H1 (cell line): ENCODE measurements at regions not wholly inside any gene's neighbourhood (a gene's known extent, or its start where the extent isn't known, plus 50 kb on each side); places are given as distances from the start of the nearest gene placed in this dataset.

Source experiments
- CTCF ChIA-PET: fragments of 300-600 bp; sonication (Branson Sonifier 250); formaldehyde crosslinking; loops from one replicate; lab custom pipeline; 2021; ENCODE audit not compliant: partially characterized antibody; lab: Charles Lee
- POLR2A ChIA-PET: fragments of 300-600 bp; sonication (Branson Sonifier 250); formaldehyde crosslinking; loops from one replicate; lab custom pipeline; 2021; ENCODE audit warnings: inconsistent platforms; ENCODE audit not compliant: partially characterized antibody; lab: Charles Lee
- DNase-seq, 2 experiments: peaks; one replicate each; pipeline versions ENCODE4 v3.0.0 to v3.0.0-alpha.2; 2010 to 2022; ENCODE audit warnings: low spot score in 2 of 2, low read depth in 1 of 2, mixed read lengths in 1 of 2
- FAIRE-seq: peaks from 2 replicates; lab custom pipeline; 2011; peaks lifted over from hg19 to GRCh38; lab: Jason Lieb, UNC
- H2AFZ ChIP-seq: 2 replicates; pipeline ENCODE4 v1.8.1; 2012; ENCODE audit warnings: low read length, inconsistent platforms
- H2AK5ac ChIP-seq: 2 replicates; pipeline ENCODE4 v1.6.1; 2013; ENCODE audit warnings: low read depth, low read length
- H2BK120ac ChIP-seq: replicated peaks from 2 replicates; pipeline ENCODE3; 2013; ENCODE audit warnings: low read depth, low read length, inconsistent platforms
- H2BK12ac ChIP-seq: 2 replicates; pipeline ENCODE4 v1.6.1; 2013; ENCODE audit warnings: low read depth, low read length
- H2BK15ac ChIP-seq: 2 replicates; pipeline ENCODE4 v1.6.1; 2013; ENCODE audit warnings: low read length
- H2BK20ac ChIP-seq: 2 replicates; pipeline ENCODE4 v1.6.1; 2013; ENCODE audit warnings: low read length
- H2BK5ac ChIP-seq: 2 replicates; pipeline ENCODE4 v1.6.1; 2013; ENCODE audit warnings: low read depth, low read length
- H3K14ac ChIP-seq: 2 replicates; pipeline ENCODE4 v1.6.1; 2013; ENCODE audit warnings: inconsistent platforms; ENCODE audit not compliant: insufficient read length
- H3K18ac ChIP-seq: 2 replicates; pipeline ENCODE4 v1.6.1; 2013; ENCODE audit warnings: low read length; ENCODE audit errors: extremely low read depth
- H3K23ac ChIP-seq: 2 replicates; pipeline ENCODE4 v1.6.1; 2013; ENCODE audit warnings: inconsistent platforms; ENCODE audit not compliant: insufficient read length
- H3K23me2 ChIP-seq: 2 replicates; pipeline ENCODE4 v1.6.1; 2013; ENCODE audit warnings: low read depth, low read length
- H3K27ac ChIP-seq: 2 replicates; pipeline ENCODE4 v1.6.1; 2011; ENCODE audit warnings: low read depth, low read length, inconsistent platforms
- H3K27me3 ChIP-seq, 4 experiments: replicated peaks in 1 of 4; 1 replicate in 1 of 4; 2 replicates in 3 of 4; pipeline versions ENCODE4 v1.6.1 to v1.8.1; 2011 to 2013; ENCODE audit warnings: low read length in 3 of 4, mild to moderate bottlenecking in 3 of 4, inconsistent platforms in 2 of 4, mixed read lengths in 2 of 4, moderate library complexity in 1 of 4; ENCODE audit not compliant: control insufficient read depth in 3 of 4, insufficient read depth in 3 of 4; ENCODE audit errors: extremely low read depth in 1 of 4
- H3K36me3 ChIP-seq, 4 experiments: 2 replicates each; pipeline versions ENCODE4 v1.6.1 to v1.8.1; 2011 to 2013; ENCODE audit warnings: mild to moderate bottlenecking in 4 of 4, low read length in 3 of 4, moderate library complexity in 2 of 4, control low read depth in 1 of 4, inconsistent platforms in 1 of 4; ENCODE audit not compliant: insufficient read depth in 4 of 4, control insufficient read depth in 2 of 4
- H3K4ac ChIP-seq: replicated peaks from 2 replicates; pipeline ENCODE3; 2013; ENCODE audit warnings: low read length, low read depth, mixed read lengths, inconsistent platforms; ENCODE audit not compliant: insufficient read length
- H3K4me1 ChIP-seq, 4 experiments: replicated peaks in 1 of 4; 1 replicate in 1 of 4; 2 replicates in 3 of 4; pipeline versions ENCODE4 v1.6.1 to v1.8.1; 2011 to 2013; ENCODE audit warnings: low read length in 3 of 4, inconsistent platforms in 2 of 4, mixed read lengths in 1 of 4; ENCODE audit not compliant: insufficient read depth in 4 of 4, control insufficient read depth in 3 of 4
- H3K4me2 ChIP-seq, 2 experiments: 2 replicates each; pipeline versions ENCODE4 v1.6.1 to v1.8.1; 2011 to 2013; ENCODE audit warnings: low read depth in 2 of 2, low read length in 2 of 2, control low read depth in 1 of 2, inconsistent platforms in 1 of 2, mild to moderate bottlenecking in 1 of 2; ENCODE audit not compliant: insufficient read depth in 1 of 2
- H3K4me3 ChIP-seq, 4 experiments: fragments of 200-600, 300-600 bp in 1 of 4; sonication (generic), shearing (Covaris generic), sonication (Bioruptor Twin) in 1 of 4; 2 replicates each; pipeline versions ENCODE4 v1.5.1 to v1.8.1; 2011 to 2016; ENCODE audit warnings: low read length in 4 of 4, low read depth in 3 of 4, control low read depth in 2 of 4, inconsistent platforms in 2 of 4, mild to moderate bottlenecking in 2 of 4, mixed read lengths in 1 of 4, moderate library complexity in 1 of 4; ENCODE audit not compliant: insufficient read depth in 2 of 4; ENCODE audit errors: extremely low read depth in 1 of 4
- H3K56ac ChIP-seq: replicated peaks from 2 replicates; pipeline ENCODE3; 2013; ENCODE audit warnings: low read depth, mild to moderate bottlenecking, mixed read lengths, low read length, inconsistent platforms; ENCODE audit not compliant: insufficient read length
- H3K79me1 ChIP-seq: 2 replicates; pipeline ENCODE4 v1.6.1; 2013; ENCODE audit warnings: low read depth, low read length, control low read depth
- H3K79me2 ChIP-seq, 2 experiments: 2 replicates each; pipeline versions ENCODE4 v1.6.1 to v1.8.1; 2012 to 2013; ENCODE audit warnings: low read length in 2 of 2, mild to moderate bottlenecking in 2 of 2, inconsistent platforms in 1 of 2; ENCODE audit not compliant: insufficient read depth in 2 of 2, control insufficient read depth in 1 of 2
- H3K9ac ChIP-seq, 4 experiments: replicated peaks in 1 of 4; 1 replicate in 1 of 4; 2 replicates in 3 of 4; pipeline versions ENCODE4 v1.6.1 to v1.8.1; 2011 to 2013; ENCODE audit warnings: low read depth in 3 of 4, low read length in 3 of 4, control low read depth in 2 of 4, mild to moderate bottlenecking in 2 of 4, moderate library complexity in 2 of 4, inconsistent platforms in 1 of 4; ENCODE audit errors: extremely low read depth in 1 of 4
- H3K9me3 ChIP-seq, 2 experiments: 2 replicates each; pipeline versions ENCODE4 v1.6.1 to v1.8.1; 2012 to 2013; ENCODE audit warnings: mild to moderate bottlenecking in 2 of 2, moderate library complexity in 2 of 2, control low read depth in 1 of 2, inconsistent platforms in 1 of 2, low read depth in 1 of 2, low read length in 1 of 2, mixed read lengths in 1 of 2; ENCODE audit not compliant: insufficient read depth in 2 of 2
- H4K20me1 ChIP-seq, 2 experiments: replicated peaks in 1 of 2; 2 replicates each; pipeline versions ENCODE3 to v1.8.1; 2011 to 2013; ENCODE audit warnings: inconsistent platforms in 2 of 2, low read length in 2 of 2, mild to moderate bottlenecking in 1 of 2; ENCODE audit not compliant: insufficient read depth in 2 of 2, control insufficient read depth in 1 of 2
- H4K5ac ChIP-seq: 2 replicates; pipeline ENCODE4 v1.6.1; 2013; ENCODE audit warnings: low read length, low read depth, mixed read lengths, inconsistent platforms; ENCODE audit not compliant: insufficient read length
- H4K8ac ChIP-seq: 2 replicates; pipeline ENCODE4 v1.8.0; 2013; ENCODE audit warnings: mild to moderate bottlenecking, moderate library complexity, low read length, inconsistent platforms; ENCODE audit not compliant: insufficient read depth; ENCODE audit errors: extremely low read depth
- H4K91ac ChIP-seq: replicated peaks from 2 replicates; pipeline ENCODE3; 2013; ENCODE audit warnings: low read length, mixed read lengths, inconsistent platforms; ENCODE audit not compliant: insufficient read length
- CBX5 ChIP-seq: fragments of 300-800, 300-1000 bp; sonication (generic); IDR thresholded peaks from 2 replicates; pipeline ENCODE4 v1.7.1; 2016; ENCODE audit warnings: antibody characterized with exemption, low read length, low read depth
- CREB1 ChIP-seq: IDR thresholded peaks from 2 replicates; pipeline ENCODE4 v1.6.1; 2012; ENCODE audit warnings: inconsistent platforms
- EP300 ChIP-seq, 2 experiments: IDR thresholded peaks; 1 replicate in 1 of 2; 2 replicates in 1 of 2; pipeline ENCODE4 v1.6.1; 2011 to 2012; ENCODE audit warnings: low read depth in 2 of 2, low read length in 2 of 2, mild to moderate bottlenecking in 2 of 2, borderline replicate concordance in 1 of 2, inconsistent platforms in 1 of 2, moderate library complexity in 1 of 2
- FOSL1 ChIP-seq: IDR thresholded peaks from 2 replicates; pipeline ENCODE4 v1.6.1; 2011; ENCODE audit warnings: mild to moderate bottlenecking, low read depth, low read length, moderate library complexity; ENCODE audit not compliant: insufficient read depth
- GABPA ChIP-seq: IDR thresholded peaks from 2 replicates; pipeline ENCODE4 v1.6.1; 2011; ENCODE audit warnings: mild to moderate bottlenecking, low read length, moderate library complexity, borderline replicate concordance; ENCODE audit not compliant: insufficient read depth
- HDAC2 ChIP-seq, 2 experiments: fragments of 300-600 bp in 1 of 2; sonication (generic) in 1 of 2; IDR thresholded peaks; 2 replicates each; pipeline ENCODE4 v1.6.1; 2011 to 2012; ENCODE audit warnings: low read depth in 2 of 2, low read length in 2 of 2, mild to moderate bottlenecking in 2 of 2, moderate library complexity in 2 of 2, borderline replicate concordance in 1 of 2, inconsistent platforms in 1 of 2
- MAFK ChIP-seq: IDR thresholded peaks from 2 replicates; pipeline ENCODE4 v1.6.1; 2012; ENCODE audit warnings: low read depth, mild to moderate bottlenecking, improper control_type of control experiment, low read length
- RFX5 ChIP-seq: IDR thresholded peaks from 2 replicates; pipeline ENCODE4 v1.6.1; 2011; ENCODE audit warnings: low read depth, low read length, improper control_type of control experiment, borderline replicate concordance
- TEAD4 ChIP-seq: IDR thresholded peaks from 2 replicates; pipeline ENCODE4 v1.6.1; 2012; ENCODE audit warnings: low read depth, low read length, inconsistent platforms, mixed read lengths
- YY1 ChIP-seq: IDR thresholded peaks from 2 replicates; pipeline ENCODE4 v1.6.1; 2011; ENCODE audit warnings: low read depth, mild to moderate bottlenecking, low read length
- ZNF274 ChIP-seq: IDR thresholded peaks from 2 replicates; pipeline ENCODE4 v1.7.0; 2012; ENCODE audit warnings: low read length, borderline replicate concordance; ENCODE audit errors: extremely low read depth
- WGBS, 2 experiments: shearing (Covaris generic) in 1 of 2; methylation state at CpG; one replicate each; pipeline versions ENCODE4 v1.1.6 to v1.1.7; 2013 to 2015; ENCODE audit warnings: low lambda C conversion rate in 2 of 2, mixed read lengths in 2 of 2, inconsistent platforms in 1 of 2, low coverage in 1 of 2, missing lambda C conversion rate in 1 of 2; ENCODE audit not compliant: insufficient replicate concordance in 2 of 2, insufficient coverage in 1 of 2, insufficient read length in 1 of 2; ENCODE audit errors: extremely low coverage in 1 of 2, missing lambda C conversion rate in 1 of 2; 5-methylcytosine and 5-hydroxymethylcytosine counted together
- TF ChIP-seq, protein P1 (sequence below): IDR thresholded peaks from 2 replicates; pipeline ENCODE4 v1.6.1; 2012; ENCODE audit warnings: inconsistent platforms

GRCh38 chr4:136524039-136524438, 1008.3 kb downstream of the PCDH18 start:
- Histone ChIP-seq H2AFZ (no peak overlapping the region), H3K18ac (no peak overlapping the region), H3K79me1 (no peaks in the 10 kb centered on the region), H3K14ac (no peak overlapping the region), H3K4me2 (no peak overlapping the region), H3K4me1 (no peaks in the 10 kb centered on the region), H3K27me3 (no peaks in the 10 kb centered on the region), H3K4me3 (no peak overlapping the region), H2BK12ac (no peak overlapping the region), H2BK5ac (no peak overlapping the region), H4K5ac (no peak overlapping the region), H3K4ac (no peak overlapping the region), H3K9me3 (peaks cover 17 to 18% of the 10 kb centered on the region in 2 experiments), H3K23ac (no peak overlapping the region), H2BK15ac (no peak overlapping the region), H3K9ac (no peak overlapping the region), H2BK120ac (no peak overlapping the region), H4K91ac (no peak overlapping the region), H3K79me2 (no peaks in the 10 kb centered on the region), H3K36me3 (peaks cover 0 to 8% (median 2%) of the 10 kb centered on the region in 4 experiments; a peak in 3 of 8 replicates), H4K8ac (no peak overlapping the region), H3K23me2 (no peaks in the 10 kb centered on the region; the same call in 1 of the 2 replicates), H4K20me1 (no peaks in the 10 kb centered on the region), H3K27ac (no peak overlapping the region), H2AK5ac (no peak overlapping the region), H2BK20ac (no peak overlapping the region), H3K56ac (no peak overlapping the region)
- CTCF ChIA-PET = interaction anchor here (1.5 kb wide), 1 partner anchor 12 kb away, joined by 3 read pairs; no protein-coding TSS in a partner anchor
- WGBS, 2 experiments = 87% methylated on average over 2 of the region's 2 CpGs; no CpG with 5 or more reads in 1 of the 2 experiments
- FAIRE-seq = no peak
- DNase-seq = no peak
- TF ChIP-seq EP300 (IDR thresholded peaks at IDR 0.05; ENCODE audit: borderline replicate concordance in 1 of 2, low read depth in 2 of 2, low read length in 2 of 2) (no peak), ZNF274 (no peak), GABPA (no peak), MAFK (no peak), HDAC2 (IDR thresholded peaks at IDR 0.05; ENCODE audit: borderline replicate concordance in 1 of 2, low read depth in 2 of 2, low read length in 2 of 2) (no peak), TEAD4 (no peak), YY1 (no peak), CREB1 (no peak), RFX5 (no peak), FOSL1 (no peak), CBX5 (no peak)
- TF ChIP-seq, protein P1, sequence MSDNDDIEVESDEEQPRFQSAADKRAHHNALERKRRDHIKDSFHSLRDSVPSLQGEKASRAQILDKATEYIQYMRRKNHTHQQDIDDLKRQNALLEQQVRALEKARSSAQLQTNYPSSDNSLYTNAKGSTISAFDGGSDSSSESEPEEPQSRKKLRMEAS = no peak
- POLR2A ChIA-PET = no interaction called here
